ENCODE measurements at regions not wholly inside any gene's neighbourhood (a gene's known extent, or its start where the extent isn't known, plus 50 kb on each side); places are given as distances from the start of the nearest gene placed in this dataset.

- no peaks in the 10 kb centered on the region for H3K9me3 ChIP-seq (ENCODE audit: insufficient read depth, low read depth)
- no peaks in the 10 kb centered on the region for H4K20me1 ChIP-seq (ENCODE audit: insufficient read depth)
- peaks cover 13% of the 10 kb centered on the region for H3F3A ChIP-seq (ENCODE audit: insufficient read depth, low read depth)
- TF ChIP-seq CTCF (conservative IDR thresholded peaks at IDR 0.05) (no peak), EZH2 (IDR thresholded peaks at IDR 0.05; ENCODE audit: low read depth) (no peak)
- POLR2A ChIA-PET (ENCODE audit: unreplicated experiment), result interaction anchor here (0.5 kb wide), 1 partner anchor 65 kb away, joined by 19 read pairs; no protein-coding TSS in a partner anchor
- no peak overlapping the region for H3K4me3 ChIP-seq
- no peaks in the 10 kb centered on the region for H3K36me3 ChIP-seq (ENCODE audit: low read depth)
- no TSS peak for BruUV-seq (replicated peaks)
- H3K4me2 ChIP-seq, result no peak overlapping the region
- CTCF ChIA-PET, result no interaction called here
- H2AFZ ChIP-seq, result no peak overlapping the region
- no peaks in the 10 kb centered on the region for H3K79me2 ChIP-seq (ENCODE audit: low read depth)
- H3K4me1 ChIP-seq (replicated peaks; ENCODE audit: insufficient read depth), result peaks cover 19% of the 10 kb centered on the region
- H3K9me2 ChIP-seq (ENCODE audit: insufficient read depth), result no peaks in the 10 kb centered on the region
- intact Hi-C loops (cut with micrococcal nuclease; ENCODE audit: unreplicated experiment), result loop anchor here (10.0 kb wide), 1 partner anchor 136 kb away; no protein-coding TSS in a partner anchor
- H3K27me3 ChIP-seq (ENCODE audit: insufficient read depth, low read depth), result no peaks in the 10 kb centered on the region
- no peak for DNase-seq
- no peak overlapping the region for H3K27ac ChIP-seq
Measured at GRCh38 chr13:44738463-44738862, 162.3 kb upstream of the TSC22D1 start.

GRCh38 chr13:44735806-44736205 lies 159.7 kb upstream of the TSC22D1 start:
- BruUV-seq (replicated peaks), result no TSS peak
- Histone ChIP-seq H4K20me1 (ENCODE audit: insufficient read depth) (no peaks in the 10 kb centered on the region), H3K79me2 (ENCODE audit: low read depth) (no peaks in the 10 kb centered on the region), H3K27ac (no peak overlapping the region), H3F3A (ENCODE audit: insufficient read depth, low read depth) (peaks cover 30% of the 10 kb centered on the region), H3K9me3 (ENCODE audit: insufficient read depth, low read depth) (no peaks in the 10 kb centered on the region), H3K4me3 (no peak overlapping the region), H3K4me1 (replicated peaks; ENCODE audit: insufficient read depth) (peaks cover 44% of the 10 kb centered on the region), H3K36me3 (ENCODE audit: low read depth) (no peaks in the 10 kb centered on the region), H3K27me3 (ENCODE audit: insufficient read depth, low read depth) (no peaks in the 10 kb centered on the region), H3K9me2 (ENCODE audit: insufficient read depth) (no peaks in the 10 kb centered on the region), H2AFZ (no peak overlapping the region), H3K4me2 (no peak overlapping the region)
- intact Hi-C loops (cut with micrococcal nuclease; ENCODE audit: unreplicated experiment), result loop anchor here (10.0 kb wide), 1 partner anchor 139 kb away; no protein-coding TSS in a partner anchor
- ChIA-PET POLR2A (ENCODE audit: unreplicated experiment) (interaction anchor here (0.6 kb wide), 1 partner anchor 200 kb away, joined by 7 read pairs; no protein-coding TSS in a partner anchor), CTCF (no interaction called here)
- no peak for DNase-seq
- no peak for TF ChIP-seq CTCF (conservative IDR thresholded peaks at IDR 0.05)
- no peak for TF ChIP-seq EZH2 (IDR thresholded peaks at IDR 0.05; ENCODE audit: low read depth)

- no TSS peak for BruUV-seq (replicated peaks)
- DNase-seq, result peak; percentile 66 to 71
- H3K36me3 ChIP-seq (ENCODE audit: low read depth), result no peaks in the 10 kb centered on the region
- intact Hi-C loops (cut with micrococcal nuclease; ENCODE audit: unreplicated experiment), result loop anchor here (10.0 kb wide), 1 partner anchor 141 kb away; no protein-coding TSS in a partner anchor
- CTCF ChIA-PET, result no interaction called here
- no peak overlapping the region for H3K4me3 ChIP-seq
- H3K9me2 ChIP-seq (ENCODE audit: insufficient read depth), result no peaks in the 10 kb centered on the region
- H2AFZ ChIP-seq, result no peak overlapping the region
- H4K20me1 ChIP-seq (ENCODE audit: insufficient read depth), result no peaks in the 10 kb centered on the region
- H3K27ac ChIP-seq, result peak overlapping the region; percentile 22
- TF ChIP-seq CTCF (conservative IDR thresholded peaks at IDR 0.05) (no peak), EZH2 (IDR thresholded peaks at IDR 0.05; ENCODE audit: low read depth) (no peak)
- H3K9me3 ChIP-seq (ENCODE audit: insufficient read depth, low read depth), result no peaks in the 10 kb centered on the region
- H3F3A ChIP-seq (ENCODE audit: insufficient read depth, low read depth), result peaks cover 30% of the 10 kb centered on the region
- H3K79me2 ChIP-seq (ENCODE audit: low read depth), result no peaks in the 10 kb centered on the region
- POLR2A ChIA-PET (ENCODE audit: unreplicated experiment), result no interaction called here
- peak overlapping the region; percentile 7 for H3K4me2 ChIP-seq
- H3K27me3 ChIP-seq (ENCODE audit: insufficient read depth, low read depth), result no peaks in the 10 kb centered on the region
- H3K4me1 ChIP-seq (replicated peaks; ENCODE audit: insufficient read depth), result peaks cover 47% of the 10 kb centered on the region
Measured at GRCh38 chr13:44734201-44734707, 158.1 kb upstream of the TSC22D1 start.
